ENCODE measurements at regions not wholly inside any gene's neighbourhood (a gene's known extent, or its start where the extent isn't known, plus 50 kb on each side); places are given as distances from the start of the nearest gene placed in this dataset.

DNA sequence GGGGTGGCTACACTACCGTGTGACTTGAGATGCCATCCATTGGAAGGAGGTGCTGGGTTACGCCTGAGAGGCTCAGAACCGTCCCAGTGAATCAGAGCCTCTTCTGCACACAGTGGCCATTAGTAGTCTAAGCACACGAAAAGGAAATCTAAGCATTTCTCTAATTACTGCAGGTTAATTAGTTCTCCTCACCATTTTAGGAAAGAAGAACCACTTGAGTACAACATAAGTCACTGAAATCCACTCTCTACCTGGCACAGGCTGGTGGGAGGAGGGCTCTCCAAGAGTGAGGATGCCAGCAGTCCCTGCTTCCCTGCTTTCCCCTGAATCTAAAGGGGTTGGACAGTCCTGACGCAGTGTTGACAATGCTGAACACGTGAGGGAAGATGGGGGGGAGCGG is 606.3 kb downstream of the NPHP4 start:
- TF ChIP-seq, protein P1, sequence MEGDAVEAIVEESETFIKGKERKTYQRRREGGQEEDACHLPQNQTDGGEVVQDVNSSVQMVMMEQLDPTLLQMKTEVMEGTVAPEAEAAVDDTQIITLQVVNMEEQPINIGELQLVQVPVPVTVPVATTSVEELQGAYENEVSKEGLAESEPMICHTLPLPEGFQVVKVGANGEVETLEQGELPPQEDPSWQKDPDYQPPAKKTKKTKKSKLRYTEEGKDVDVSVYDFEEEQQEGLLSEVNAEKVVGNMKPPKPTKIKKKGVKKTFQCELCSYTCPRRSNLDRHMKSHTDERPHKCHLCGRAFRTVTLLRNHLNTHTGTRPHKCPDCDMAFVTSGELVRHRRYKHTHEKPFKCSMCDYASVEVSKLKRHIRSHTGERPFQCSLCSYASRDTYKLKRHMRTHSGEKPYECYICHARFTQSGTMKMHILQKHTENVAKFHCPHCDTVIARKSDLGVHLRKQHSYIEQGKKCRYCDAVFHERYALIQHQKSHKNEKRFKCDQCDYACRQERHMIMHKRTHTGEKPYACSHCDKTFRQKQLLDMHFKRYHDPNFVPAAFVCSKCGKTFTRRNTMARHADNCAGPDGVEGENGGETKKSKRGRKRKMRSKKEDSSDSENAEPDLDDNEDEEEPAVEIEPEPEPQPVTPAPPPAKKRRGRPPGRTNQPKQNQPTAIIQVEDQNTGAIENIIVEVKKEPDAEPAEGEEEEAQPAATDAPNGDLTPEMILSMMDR (IDR thresholded peaks at IDR 0.05): no peak
- TF ChIP-seq EP300 (IDR thresholded peaks at IDR 0.05): no peak
